Activated CD4-positive, alpha-beta memory T cell treated with anti-CD3 and anti-CD28 coated beads for 36 hours (primary cell): ENCODE measurements at regions not wholly inside any gene's neighbourhood (a gene's known extent, or its start where the extent isn't known, plus 50 kb on each side); places are given as distances from the start of the nearest gene placed in this dataset.
"Not testable (repeated sequence)": the region's sequence is repeated elsewhere in the genome, so short reads cannot be mapped to it uniquely, and the experiment has no call there.

Experiments
- CTCF ChIA-PET: fragments of 350-600 bp; sonication (Branson Sonifier 250); formaldehyde crosslinking; loops from one replicate; lab custom pipeline; 2021; ENCODE audit warnings: antibody characterized with exemption, inconsistent platforms; lab: Charles Lee
- POLR2A ChIA-PET: fragments of 350-600 bp; sonication (Branson Sonifier 250); formaldehyde crosslinking; loops from one replicate; lab custom pipeline; 2021; ENCODE audit warnings: antibody characterized with exemption; lab: Charles Lee
- DNase-seq: peaks from one replicate; pipeline ENCODE4 v3.0.0-alpha.2; 2020
- H3K27ac Mint-ChIP-seq: one replicate; pipeline ENCODE4 v1.8.0; 2021; ENCODE audit warnings: mixed read lengths
- H3K27me3 Mint-ChIP-seq: one replicate; pipeline ENCODE4 v1.8.0; 2021; ENCODE audit warnings: mixed read lengths
- H3K36me3 Mint-ChIP-seq: one replicate; pipeline ENCODE4 v1.8.0; 2021; ENCODE audit warnings: mixed read lengths
- H3K4me1 Mint-ChIP-seq: one replicate; pipeline ENCODE4 v1.8.0; 2021; ENCODE audit warnings: low read depth, mixed read lengths
- H3K4me3 Mint-ChIP-seq: one replicate; pipeline ENCODE4 v1.8.0; 2021; ENCODE audit warnings: mild to moderate bottlenecking, mixed read lengths
- H3K9me3 Mint-ChIP-seq: one replicate; pipeline ENCODE4 v1.8.0; 2021; ENCODE audit warnings: mixed read lengths
- intact Hi-C: fragments of 100-400 bp; cut with micrococcal nuclease; formaldehyde crosslinking; loops from one replicate; pipeline ENCODE4 v1.15.1; 2023

DNA sequence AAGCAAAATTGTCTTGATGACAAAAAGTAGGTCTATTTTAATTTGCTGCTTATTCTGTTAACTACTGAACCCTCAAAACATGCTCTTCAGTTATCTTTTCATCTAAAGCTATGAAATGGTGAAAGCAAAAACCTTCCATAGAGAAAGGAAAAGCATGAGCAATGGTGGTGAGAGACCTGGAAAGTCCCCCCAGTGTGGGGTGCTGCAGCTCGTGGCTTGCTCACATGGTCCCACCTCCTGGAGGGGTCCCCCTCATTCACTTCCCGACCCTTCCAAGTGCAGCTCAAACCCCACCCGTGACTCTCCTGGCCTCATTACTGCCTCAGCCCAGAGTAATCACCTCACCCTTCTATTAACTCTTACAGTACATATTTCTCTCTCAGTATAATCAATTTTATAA lies 301.8 kb upstream of the HNRNPA3 start:
- intact Hi-C loops = no loop called here
- Mint-ChIP-seq H3K4me1 (no peaks in the 10 kb centered on the region), H3K36me3 (no peaks in the 10 kb centered on the region), H3K9me3 (no peaks in the 10 kb centered on the region), H3K27ac (no peak overlapping the region), H3K4me3 (no peak overlapping the region), H3K27me3 (peaks cover 11% of the 10 kb centered on the region)
- POLR2A ChIA-PET = interaction anchor here (0.6 kb wide), 1 partner anchor 350 kb away, joined by 5 read pairs; no protein-coding TSS in a partner anchor
- DNase-seq = no peak
- CTCF ChIA-PET = interaction anchor here (0.6 kb wide), 1 partner anchor 63 kb away, joined by 3 read pairs; no protein-coding TSS in a partner anchor

DNA sequence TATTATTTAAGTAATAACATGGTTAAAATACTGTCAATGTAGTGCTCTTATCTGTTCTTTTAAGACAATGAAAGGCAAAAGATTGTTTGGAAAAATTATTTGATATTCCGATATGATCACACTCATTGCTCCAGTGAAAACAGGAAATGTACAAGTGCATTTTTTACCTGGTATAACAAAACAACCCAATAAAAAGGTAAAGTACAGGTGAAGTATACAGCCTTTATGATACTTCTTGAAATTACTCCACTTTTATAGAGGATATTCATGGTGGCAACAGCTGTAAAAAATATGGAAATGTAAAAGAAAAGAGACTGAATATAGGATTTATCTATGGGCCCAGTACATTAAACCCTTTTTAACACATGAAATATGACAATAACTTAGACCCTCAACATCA lies 298.6 kb upstream of the HNRNPA3 start:
- intact Hi-C loops = no loop called here
- Mint-ChIP-seq H3K36me3 (no peaks in the 10 kb centered on the region), H3K27ac (no peak overlapping the region), H3K27me3 (peaks cover 11% of the 10 kb centered on the region), H3K9me3 (no peaks in the 10 kb centered on the region), H3K4me1 (no peaks in the 10 kb centered on the region), H3K4me3 (no peak overlapping the region)
- CTCF ChIA-PET = no interaction called here
- no peak for DNase-seq
- POLR2A ChIA-PET = no interaction called here

DNA sequence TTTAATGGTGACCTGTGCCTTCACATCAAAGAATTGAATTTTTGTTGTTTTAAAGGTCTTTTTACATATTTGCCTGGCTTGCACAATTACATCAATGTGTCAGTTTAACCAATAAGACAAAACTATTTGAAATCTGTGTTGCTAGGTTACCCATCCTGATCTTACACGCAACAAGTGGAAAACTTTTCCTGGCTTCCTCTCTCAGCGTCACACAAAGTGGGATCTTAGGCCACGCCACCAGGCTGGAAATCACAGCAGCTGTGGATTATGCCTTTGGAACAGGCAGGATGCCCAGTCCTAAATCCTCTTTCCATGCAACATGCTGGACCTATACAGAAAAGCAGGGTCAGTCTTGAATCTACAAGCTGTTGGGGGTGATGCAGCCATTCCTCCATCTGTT lies 298.2 kb upstream of the HNRNPA3 start:
- no peaks in the 10 kb centered on the region for H3K9me3 Mint-ChIP-seq
- H3K4me3 Mint-ChIP-seq = no peak overlapping the region
- intact Hi-C loops = no loop called here
- no peak for DNase-seq
- POLR2A ChIA-PET = no interaction called here
- peaks cover 11% of the 10 kb centered on the region for H3K27me3 Mint-ChIP-seq
- CTCF ChIA-PET = no interaction called here
- H3K36me3 Mint-ChIP-seq = no peaks in the 10 kb centered on the region
- no peak overlapping the region for H3K27ac Mint-ChIP-seq
- no peaks in the 10 kb centered on the region for H3K4me1 Mint-ChIP-seq

DNA sequence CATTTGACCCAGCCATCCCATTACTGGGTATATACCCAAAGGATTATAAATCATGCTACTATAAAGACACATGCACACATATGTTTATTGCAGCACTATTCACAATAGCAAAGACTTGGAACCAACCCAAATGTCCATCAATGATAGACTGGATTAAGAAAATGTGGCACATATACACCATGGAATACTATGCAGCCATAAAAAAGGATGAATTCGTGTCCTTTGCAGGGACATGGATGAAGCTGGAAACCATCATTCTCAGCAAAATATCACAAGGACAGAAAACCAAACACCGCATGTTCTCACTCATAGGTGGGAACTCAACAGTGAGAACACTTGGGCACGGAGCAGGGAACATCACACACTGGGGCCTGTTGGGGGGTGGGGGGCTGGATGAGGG lies 290.0 kb upstream of the HNRNPA3 start:
- H3K27me3 Mint-ChIP-seq, POLR2A ChIA-PET, H3K36me3 Mint-ChIP-seq, DNase-seq, H3K4me1 Mint-ChIP-seq, intact Hi-C loops, CTCF ChIA-PET, H3K27ac Mint-ChIP-seq, H3K9me3 Mint-ChIP-seq, H3K4me3 Mint-ChIP-seq: not testable (repeated sequence)

DNA sequence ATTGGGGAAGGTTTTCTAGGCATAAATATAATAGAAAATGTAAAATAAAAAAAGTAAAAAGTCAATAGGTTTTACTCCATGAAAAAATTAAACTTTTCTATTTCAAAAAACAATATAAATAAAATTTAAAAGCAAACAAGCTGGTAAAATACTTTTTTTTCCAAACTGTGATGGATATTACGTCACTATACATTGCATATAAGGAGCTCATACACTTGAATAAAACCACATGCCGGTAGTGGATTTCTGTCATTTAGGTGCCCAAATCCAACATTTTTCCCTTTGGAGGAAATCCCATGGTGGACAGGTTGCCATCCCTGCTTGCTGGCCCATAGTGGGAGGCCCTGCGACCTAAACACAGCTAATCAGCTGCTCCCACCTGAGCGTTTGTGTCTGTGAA lies 289.4 kb upstream of the HNRNPA3 start:
- H3K27me3 Mint-ChIP-seq = no peaks in the 10 kb centered on the region
- H3K27ac Mint-ChIP-seq = no peak overlapping the region
- H3K9me3 Mint-ChIP-seq = no peaks in the 10 kb centered on the region
- no peak for DNase-seq
- no peak overlapping the region for H3K4me3 Mint-ChIP-seq
- no peaks in the 10 kb centered on the region for H3K4me1 Mint-ChIP-seq
- intact Hi-C loops = no loop called here
- CTCF ChIA-PET = interaction anchor here (0.8 kb wide), 1 partner anchor 225 kb away, joined by 5 read pairs; no protein-coding TSS in a partner anchor
- POLR2A ChIA-PET = no interaction called here
- no peaks in the 10 kb centered on the region for H3K36me3 Mint-ChIP-seq

DNA sequence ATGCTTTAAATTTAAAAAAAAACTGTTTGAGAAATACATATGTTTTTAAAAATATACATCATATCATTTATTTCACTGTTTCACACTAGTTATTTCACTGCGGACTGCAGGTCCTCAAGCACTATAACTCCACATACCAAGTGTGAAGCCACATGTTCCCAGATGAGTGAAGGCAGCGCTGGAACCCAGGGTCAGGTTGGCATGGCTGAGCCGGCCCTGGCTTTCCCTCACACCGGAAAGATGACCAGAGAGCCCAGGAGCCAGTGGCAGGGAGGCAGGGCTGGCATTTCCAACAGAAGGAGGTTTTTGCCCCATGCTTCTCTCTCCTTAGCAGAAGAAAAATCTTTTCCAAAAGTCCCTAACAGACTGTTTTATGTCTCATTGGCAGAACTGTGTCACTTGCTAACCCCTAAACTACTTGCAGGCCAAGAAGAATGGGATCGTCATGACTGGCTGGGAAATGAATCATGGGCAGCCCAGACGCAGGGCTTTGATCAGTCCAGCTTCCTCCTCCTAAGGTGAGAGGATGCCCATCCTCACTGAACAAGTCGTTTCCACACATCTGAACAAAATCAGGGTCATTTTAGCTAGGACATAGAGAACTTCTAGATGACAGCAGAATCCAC lies 287.6 kb upstream of the HNRNPA3 start:
- H3K36me3 Mint-ChIP-seq = no peaks in the 10 kb centered on the region
- ChIA-PET POLR2A (no interaction called here), CTCF (no interaction called here)
- no peak overlapping the region for H3K4me3 Mint-ChIP-seq
- H3K27ac Mint-ChIP-seq = no peak overlapping the region
- intact Hi-C loops = no loop called here
- no peaks in the 10 kb centered on the region for H3K4me1 Mint-ChIP-seq
- no peak for DNase-seq
- peaks cover 2% of the 10 kb centered on the region for H3K9me3 Mint-ChIP-seq
- H3K27me3 Mint-ChIP-seq = no peaks in the 10 kb centered on the region

DNA sequence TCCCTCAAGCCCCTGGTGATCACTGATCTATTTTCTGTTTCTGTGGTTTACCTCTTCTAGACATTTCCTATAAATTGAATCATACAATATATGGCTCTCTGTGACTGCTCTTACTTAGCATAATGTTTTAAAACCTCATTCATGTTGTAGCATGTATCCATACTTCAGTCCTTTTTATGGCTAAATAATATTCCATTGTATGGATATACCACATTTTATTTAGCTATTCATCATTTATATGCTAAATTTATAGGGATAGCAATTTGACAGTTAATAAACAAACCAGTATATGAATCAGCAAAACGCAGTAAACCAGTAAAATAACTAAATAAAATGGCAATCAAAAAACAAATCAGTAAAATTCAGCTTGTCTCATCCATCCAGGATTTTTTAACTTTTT lies 286.1 kb upstream of the HNRNPA3 start:
- Mint-ChIP-seq H3K36me3 (no peaks in the 10 kb centered on the region), H3K9me3 (peaks cover 2% of the 10 kb centered on the region), H3K4me1 (peaks cover 5% of the 10 kb centered on the region), H3K27ac (no peak overlapping the region), H3K4me3 (no peak overlapping the region), H3K27me3 (no peaks in the 10 kb centered on the region)
- intact Hi-C loops = no loop called here
- POLR2A ChIA-PET = no interaction called here
- CTCF ChIA-PET = interaction anchor here (1.4 kb wide), 1 partner anchor 223 kb away, joined by 3 read pairs; no protein-coding TSS in a partner anchor
- DNase-seq = no peak

DNA sequence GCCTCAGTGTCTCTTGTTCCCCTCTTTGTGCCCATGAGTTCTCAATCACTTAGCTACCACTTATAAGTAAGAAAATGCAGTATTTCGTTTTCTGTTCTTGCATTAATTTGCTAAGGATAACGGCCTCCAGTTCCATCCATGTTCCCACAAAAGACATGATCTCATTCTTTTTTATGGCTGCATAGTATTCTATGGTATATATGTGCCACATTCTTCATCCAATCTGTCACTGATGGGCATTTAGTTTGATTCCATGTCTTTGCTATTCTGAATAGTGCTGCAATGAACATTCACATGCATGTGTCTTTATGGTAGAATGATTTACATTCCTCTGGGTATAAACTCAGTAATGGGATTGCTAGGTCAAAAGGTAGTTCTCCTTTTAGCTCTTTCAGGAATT lies 283.2 kb upstream of the HNRNPA3 start:
- CTCF ChIA-PET, DNase-seq, H3K27ac Mint-ChIP-seq, H3K27me3 Mint-ChIP-seq, H3K36me3 Mint-ChIP-seq, intact Hi-C loops, H3K9me3 Mint-ChIP-seq, POLR2A ChIA-PET, H3K4me3 Mint-ChIP-seq: not testable (repeated sequence)
- peaks cover 13% of the 10 kb centered on the region for H3K4me1 Mint-ChIP-seq

DNA sequence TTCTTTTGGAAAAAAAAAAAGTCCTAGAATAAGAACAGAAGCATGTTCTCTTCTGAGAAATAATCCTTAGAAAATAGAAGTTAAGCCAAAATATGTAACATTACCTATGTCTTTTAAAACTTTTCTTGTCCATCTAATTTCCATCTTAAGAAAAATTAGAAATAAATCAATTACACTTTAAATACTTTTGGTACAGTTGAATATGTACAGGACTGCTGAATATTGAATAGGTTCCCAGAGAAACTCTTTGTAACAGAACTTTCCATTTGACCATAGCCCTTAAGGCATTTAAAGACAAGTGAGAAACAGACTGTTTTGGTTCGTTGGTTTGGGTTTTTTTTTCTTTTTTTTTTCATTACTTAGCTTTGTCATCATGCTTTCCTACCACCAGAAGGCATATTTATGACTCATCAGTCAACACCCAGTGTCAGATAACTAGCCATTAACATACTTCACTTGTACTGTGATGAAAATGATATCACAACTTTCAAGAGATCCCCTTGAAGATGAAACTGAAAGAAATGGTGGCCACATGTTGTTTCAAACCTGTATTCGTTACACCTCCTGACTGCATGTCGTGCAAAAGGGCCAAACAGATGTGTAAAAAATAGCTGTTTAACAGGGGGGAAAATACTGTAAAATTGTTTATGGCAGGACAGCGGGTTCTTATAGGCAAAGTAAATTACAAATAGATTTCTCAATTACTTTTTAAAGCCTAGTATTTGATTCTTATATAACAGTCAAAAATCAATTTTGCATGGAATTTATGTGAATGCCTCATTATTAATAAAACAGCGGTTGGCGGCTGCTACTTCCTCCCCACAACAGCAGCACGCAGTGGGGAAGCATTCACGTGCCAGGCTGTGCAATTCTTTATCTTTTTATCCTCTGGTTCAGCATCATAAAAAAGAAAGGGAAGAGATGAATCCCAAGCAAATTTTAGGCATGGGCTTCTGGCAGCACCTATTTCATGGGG lies 280.7 kb upstream of the HNRNPA3 start:
- intact Hi-C loops = loop anchor here (1.0 to 10.0 kb wide), 3 partner anchors 65 to 333 kb away; partner anchors contain the start of gene NFE2L2
- Mint-ChIP-seq H3K4me1 (peaks cover 13% of the 10 kb centered on the region), H3K4me3 (no peak overlapping the region)

DNA sequence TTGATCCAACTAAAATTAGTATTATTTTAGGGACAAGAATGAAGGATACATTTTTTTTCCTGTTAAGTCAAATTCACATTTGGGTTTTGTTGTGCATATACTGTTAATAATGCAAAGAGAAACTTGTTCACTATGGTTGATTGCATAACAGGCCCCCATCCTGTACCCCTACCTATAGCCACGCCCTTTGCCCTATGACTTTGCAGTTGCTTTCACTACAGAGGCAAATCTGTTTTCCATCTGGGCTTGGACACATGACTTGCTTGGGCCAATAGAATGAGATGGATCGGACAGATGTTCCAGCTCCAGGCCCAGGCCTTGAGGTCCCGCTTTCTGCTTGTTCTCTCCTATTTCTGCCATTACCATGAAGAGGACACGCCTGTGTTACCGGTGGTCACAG lies 278.5 kb upstream of the HNRNPA3 start:
- H3K9me3 Mint-ChIP-seq = peaks cover 2% of the 10 kb centered on the region
- H3K27ac Mint-ChIP-seq = no peak overlapping the region
- ChIA-PET CTCF (no interaction called here), POLR2A (no interaction called here)
- intact Hi-C loops = loop anchor here (10.0 kb wide), 1 partner anchor 331 kb away; the partner anchor contains the start of gene NFE2L2
- H3K36me3 Mint-ChIP-seq = no peaks in the 10 kb centered on the region
- H3K4me3 Mint-ChIP-seq = no peak overlapping the region
- peaks cover 13% of the 10 kb centered on the region for H3K4me1 Mint-ChIP-seq
- H3K27me3 Mint-ChIP-seq = peaks cover 7% of the 10 kb centered on the region
- no peak for DNase-seq

More for the DNA sequence above, 280.7 kb upstream of the HNRNPA3 start:
- ChIA-PET CTCF (interaction anchor here (0.6 to 1.5 kb wide), 3 partner anchors 14 to 219 kb away, joined by 3 to 6 read pairs (median 3); no protein-coding TSS in a partner anchor), POLR2A (no interaction called here)
- no peaks in the 10 kb centered on the region for H3K36me3 Mint-ChIP-seq
- H3K9me3 Mint-ChIP-seq = peaks cover 2% of the 10 kb centered on the region
- H3K27ac Mint-ChIP-seq = peak overlapping the region; percentile 20
- peak; percentile 27 for DNase-seq
- H3K27me3 Mint-ChIP-seq = peaks cover 1% of the 10 kb centered on the region

DNA sequence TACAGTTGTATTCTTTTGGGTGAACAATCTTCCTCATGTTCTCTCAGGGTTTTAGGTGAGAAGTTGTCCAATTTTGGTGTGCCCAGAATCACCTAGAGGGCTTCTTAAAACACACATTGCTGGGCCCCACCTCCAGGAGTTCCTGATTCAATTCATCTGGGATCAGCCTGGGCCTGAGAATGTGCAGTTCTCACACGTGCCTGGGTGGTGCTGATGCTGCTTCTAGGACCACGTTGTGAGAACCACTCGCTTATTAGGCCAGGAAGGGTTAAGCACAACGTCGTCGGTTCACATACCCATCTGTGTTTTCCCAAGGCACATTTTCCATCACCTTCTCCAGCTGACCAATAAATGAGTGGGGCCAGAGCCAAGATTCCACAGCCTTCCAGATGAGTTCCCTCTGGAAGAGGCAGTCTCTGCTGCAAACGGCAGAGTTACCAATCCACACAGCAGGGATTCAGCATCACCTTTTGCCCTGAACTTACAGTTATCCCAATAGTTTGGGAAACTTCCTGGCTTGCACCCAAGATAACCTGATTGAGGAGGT lies 277.7 kb upstream of the HNRNPA3 start:
- ChIA-PET CTCF (no interaction called here), POLR2A (no interaction called here)
- Mint-ChIP-seq H3K27me3 (peaks cover 7% of the 10 kb centered on the region), H3K9me3 (no peaks in the 10 kb centered on the region), H3K4me3 (no peak overlapping the region), H3K36me3 (no peaks in the 10 kb centered on the region), H3K27ac (no peak overlapping the region), H3K4me1 (peaks cover 13% of the 10 kb centered on the region)
- no peak for DNase-seq
- intact Hi-C loops = loop anchor here (10.0 kb wide), 1 partner anchor 330 kb away; the partner anchor contains the start of gene NFE2L2

DNA sequence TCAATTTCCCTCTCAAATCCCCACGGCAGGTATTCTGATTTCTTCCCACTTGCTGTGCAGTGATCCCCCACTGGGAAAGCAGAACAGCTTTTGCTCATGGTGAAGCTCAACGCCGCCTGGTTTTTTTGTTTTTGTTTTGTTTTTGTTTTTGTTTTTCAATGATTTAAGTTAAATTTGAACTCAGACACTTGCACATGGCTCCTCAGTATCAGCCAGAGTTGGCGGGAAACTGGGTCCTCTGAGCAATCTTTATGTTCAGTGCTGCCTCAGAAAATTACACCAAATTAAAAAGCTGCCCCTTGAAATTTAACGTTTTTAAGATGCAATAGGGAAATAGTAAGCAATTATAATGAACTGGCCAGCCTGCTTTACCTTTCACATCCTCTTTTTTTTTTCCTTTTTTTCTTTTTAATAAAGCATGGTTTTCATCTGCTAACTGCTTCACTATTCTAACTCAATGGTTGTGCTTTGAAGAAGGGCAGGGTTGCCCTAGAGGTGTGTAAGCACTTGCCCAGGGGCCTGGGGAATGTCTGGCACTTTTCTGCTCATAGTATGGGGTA lies 277.0 kb upstream of the HNRNPA3 start:
- peaks cover 13% of the 10 kb centered on the region for H3K4me1 Mint-ChIP-seq
- intact Hi-C loops = loop anchor here (10.0 kb wide), 1 partner anchor 329 kb away; the partner anchor contains the start of gene NFE2L2
- no peak for DNase-seq
- CTCF ChIA-PET = no interaction called here
- no peak overlapping the region for H3K4me3 Mint-ChIP-seq
- H3K9me3 Mint-ChIP-seq = no peaks in the 10 kb centered on the region
- H3K36me3 Mint-ChIP-seq = no peaks in the 10 kb centered on the region
- H3K27ac Mint-ChIP-seq = no peak overlapping the region
- POLR2A ChIA-PET = no interaction called here
- H3K27me3 Mint-ChIP-seq = peaks cover 10% of the 10 kb centered on the region
